Keratinocyte (primary cell): ENCODE measurements at regions not wholly inside any gene's neighbourhood (a gene's known extent, or its start where the extent isn't known, plus 50 kb on each side); places are given as distances from the start of the nearest gene placed in this dataset.

Experiments used
- DNase-seq: peaks from one replicate; pipeline ENCODE4 v3.0.0-alpha.2; 2011; ENCODE audit warnings: low read depth, missing footprints, low spot score
- FAIRE-seq: peaks from 2 replicates; lab custom pipeline; 2011; peaks lifted over from hg19 to GRCh38; lab: Jason Lieb, UNC
- H2AFZ ChIP-seq: 2 replicates; pipeline ENCODE4 v1.6.0; 2012; ENCODE audit warnings: low read length, control low read depth, inconsistent platforms; ENCODE audit not compliant: control insufficient read depth
- H3K27ac ChIP-seq: 2 replicates; pipeline ENCODE4 v1.5.1; 2011; ENCODE audit warnings: low read length; ENCODE audit not compliant: control insufficient read depth, insufficient read depth
- H3K27me3 ChIP-seq: 3 replicates; pipeline ENCODE4 v1.6.0; 2011; ENCODE audit warnings: low read length; ENCODE audit not compliant: control insufficient read depth, insufficient read depth; ENCODE audit errors: extremely low read depth
- H3K36me3 ChIP-seq, 2 experiments: 2 replicates in 1 of 2; 3 replicates in 1 of 2; pipeline ENCODE4 v1.5.1; 2011; ENCODE audit warnings: low read length in 2 of 2, mild to moderate bottlenecking in 1 of 2; ENCODE audit not compliant: control insufficient read depth in 2 of 2, insufficient read depth in 2 of 2; ENCODE audit errors: extremely low read depth in 1 of 2
- H3K4me1 ChIP-seq: 3 replicates; pipeline ENCODE4 v1.5.1; 2011; ENCODE audit warnings: low read length; ENCODE audit not compliant: control insufficient read depth, insufficient read depth; ENCODE audit errors: extremely low read depth
- H3K4me2 ChIP-seq: 3 replicates; pipeline ENCODE4 v1.6.0; 2011; ENCODE audit warnings: low read depth, low read length; ENCODE audit not compliant: control insufficient read depth, insufficient read depth; ENCODE audit errors: extremely low read depth
- H3K4me3 ChIP-seq, 3 experiments: fragments of 200-600 bp in 1 of 3; sonication (generic) in 1 of 3; 2 replicates in 2 of 3; 3 replicates in 1 of 3; pipeline ENCODE4 v1.5.1; 2011 to 2016; ENCODE audit warnings: low read length in 3 of 3, mild to moderate bottlenecking in 3 of 3, control low read depth in 2 of 3, inconsistent platforms in 1 of 3, low read depth in 1 of 3, mixed read lengths in 1 of 3, mixed run types in 1 of 3, moderate library complexity in 1 of 3; ENCODE audit not compliant: control insufficient read depth in 2 of 3, insufficient read depth in 2 of 3; ENCODE audit errors: extremely low read depth in 1 of 3
- H3K79me2 ChIP-seq: 2 replicates; pipeline ENCODE4 v1.6.0; 2012; ENCODE audit warnings: low read length; ENCODE audit not compliant: control insufficient read depth, insufficient read depth
- H3K9ac ChIP-seq: 3 replicates; pipeline ENCODE4 v1.6.0; 2011; ENCODE audit warnings: low read length; ENCODE audit not compliant: control insufficient read depth, insufficient read depth; ENCODE audit errors: extremely low read depth
- H3K9me1 ChIP-seq: 3 replicates; pipeline ENCODE4 v1.6.0; 2011; ENCODE audit warnings: low read length; ENCODE audit not compliant: control insufficient read depth, insufficient read depth; ENCODE audit errors: extremely low read depth
- H3K9me3 ChIP-seq: 2 replicates; pipeline ENCODE4 v1.5.1; 2012; ENCODE audit warnings: low read depth, low read length; ENCODE audit not compliant: control insufficient read depth
- H4K20me1 ChIP-seq: 3 replicates; pipeline ENCODE4 v1.6.0; 2011; ENCODE audit warnings: low read length; ENCODE audit not compliant: control insufficient read depth, insufficient read depth; ENCODE audit errors: extremely low read depth
- EZH2 ChIP-seq: IDR thresholded peaks from one replicate; pipeline ENCODE4 v1.6.1; 2012; ENCODE audit warnings: inconsistent platforms, mild to moderate bottlenecking, low read length, moderate library complexity
- dilution Hi-C: fragments of 300-500 bp; cut with MboI; formaldehyde crosslinking; loops from one replicate; pipeline ENCODE4 v1.7.0; 2020; ENCODE audit warnings: low sequenced_read_pairs; ENCODE audit not compliant: extremely low pct_ligation_motif_present
- TF ChIP-seq, protein P1 (sequence below), 3 experiments: IDR thresholded peaks in 1 of 3; conservative IDR thresholded peaks in 1 of 3; optimal IDR thresholded peaks in 1 of 3; 2 replicates in 2 of 3; 3 replicates in 1 of 3; pipeline versions ENCODE3 to v1.5.1; 2011; ENCODE audit warnings: low read length in 3 of 3, mild to moderate bottlenecking in 3 of 3, moderate library complexity in 2 of 3, control low read depth in 1 of 3, inconsistent platforms in 1 of 3; ENCODE audit not compliant: insufficient read depth in 2 of 3; ENCODE audit errors: extremely low read depth in 1 of 3

DNA sequence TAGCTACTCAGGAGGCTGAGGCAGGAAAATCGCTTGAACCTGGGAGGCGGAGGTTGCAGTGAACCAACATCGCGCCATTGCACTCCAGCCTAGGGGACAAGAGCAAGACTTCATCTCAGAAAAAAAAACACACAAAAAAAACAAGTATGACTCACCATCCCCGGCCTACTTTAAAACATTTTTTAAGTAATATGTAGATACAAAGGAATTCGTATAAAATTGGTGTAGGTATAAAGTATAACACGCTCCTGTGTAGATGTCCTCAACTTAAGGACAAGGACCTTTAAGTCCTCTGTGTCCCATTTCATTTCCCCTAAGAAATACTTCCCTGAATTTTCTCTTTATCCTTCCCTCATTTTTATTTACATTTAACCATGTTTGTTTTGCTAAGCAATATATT is 73.4 kb upstream of the PKN2 start:
- no peak for FAIRE-seq

DNA sequence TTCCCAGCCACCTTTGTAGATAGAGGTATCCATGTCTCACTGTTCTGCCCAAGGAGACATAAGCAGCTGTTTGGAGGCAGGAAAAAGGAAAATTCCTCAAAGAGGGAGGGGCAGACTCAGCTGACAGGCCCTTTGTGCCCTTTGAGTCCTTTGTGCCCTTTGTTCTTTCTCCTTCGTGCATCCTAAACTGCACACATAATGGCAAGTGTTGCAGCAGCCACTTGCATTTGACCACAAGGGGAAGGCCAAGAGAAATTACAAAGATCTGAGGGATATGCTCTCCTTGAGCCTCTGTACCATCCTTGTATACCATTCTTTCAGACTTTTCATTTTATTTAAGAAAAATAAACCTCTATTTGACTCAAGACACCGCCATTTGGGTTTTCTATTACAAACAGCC is 71.8 kb upstream of the PKN2 start:
- no peaks in the 10 kb centered on the region for H3K9me3 ChIP-seq
- no peak overlapping the region for H3K9ac ChIP-seq
- H4K20me1 ChIP-seq: no peaks in the 10 kb centered on the region
- H3K4me1 ChIP-seq: peaks cover 3% of the 10 kb centered on the region
- no peak for DNase-seq
- no peak overlapping the region for H3K4me3 ChIP-seq
- no peaks in the 10 kb centered on the region for H3K79me2 ChIP-seq
- TF ChIP-seq EZH2: no peak
- FAIRE-seq: no peak
- H3K36me3 ChIP-seq: no peaks in the 10 kb centered on the region
- H3K9me1 ChIP-seq: no peaks in the 10 kb centered on the region
- dilution Hi-C loops: no loop called here
- H3K27ac ChIP-seq: no peak overlapping the region
- no peak overlapping the region for H3K4me2 ChIP-seq
- no peaks in the 10 kb centered on the region for H3K27me3 ChIP-seq
- no peak overlapping the region for H2AFZ ChIP-seq

More for the DNA sequence above, 73.4 kb upstream of the PKN2 start:
- Histone ChIP-seq H3K27ac (no peak overlapping the region), H3K36me3 (no peaks in the 10 kb centered on the region), H3K79me2 (no peaks in the 10 kb centered on the region), H3K4me1 (peaks cover 3% of the 10 kb centered on the region), H2AFZ (no peak overlapping the region), H3K9ac (no peak overlapping the region), H3K4me2 (no peak overlapping the region), H3K27me3 (no peaks in the 10 kb centered on the region), H3K4me3 (no peak overlapping the region), H4K20me1 (no peaks in the 10 kb centered on the region), H3K9me3 (no peaks in the 10 kb centered on the region), H3K9me1 (no peaks in the 10 kb centered on the region)
- dilution Hi-C loops: no loop called here
- TF ChIP-seq, protein P1, sequence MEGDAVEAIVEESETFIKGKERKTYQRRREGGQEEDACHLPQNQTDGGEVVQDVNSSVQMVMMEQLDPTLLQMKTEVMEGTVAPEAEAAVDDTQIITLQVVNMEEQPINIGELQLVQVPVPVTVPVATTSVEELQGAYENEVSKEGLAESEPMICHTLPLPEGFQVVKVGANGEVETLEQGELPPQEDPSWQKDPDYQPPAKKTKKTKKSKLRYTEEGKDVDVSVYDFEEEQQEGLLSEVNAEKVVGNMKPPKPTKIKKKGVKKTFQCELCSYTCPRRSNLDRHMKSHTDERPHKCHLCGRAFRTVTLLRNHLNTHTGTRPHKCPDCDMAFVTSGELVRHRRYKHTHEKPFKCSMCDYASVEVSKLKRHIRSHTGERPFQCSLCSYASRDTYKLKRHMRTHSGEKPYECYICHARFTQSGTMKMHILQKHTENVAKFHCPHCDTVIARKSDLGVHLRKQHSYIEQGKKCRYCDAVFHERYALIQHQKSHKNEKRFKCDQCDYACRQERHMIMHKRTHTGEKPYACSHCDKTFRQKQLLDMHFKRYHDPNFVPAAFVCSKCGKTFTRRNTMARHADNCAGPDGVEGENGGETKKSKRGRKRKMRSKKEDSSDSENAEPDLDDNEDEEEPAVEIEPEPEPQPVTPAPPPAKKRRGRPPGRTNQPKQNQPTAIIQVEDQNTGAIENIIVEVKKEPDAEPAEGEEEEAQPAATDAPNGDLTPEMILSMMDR (optimal IDR thresholded peaks at IDR 0.05 in 1 of 3, IDR thresholded peaks at IDR 0.05 in 1 of 3, conservative IDR thresholded peaks at IDR 0.05 in 1 of 3; ENCODE audit: extremely low read depth in 1 of 3, insufficient read depth in 2 of 3, low read length in 3 of 3): no peak
- no peak for TF ChIP-seq EZH2
- DNase-seq: no peak

DNA sequence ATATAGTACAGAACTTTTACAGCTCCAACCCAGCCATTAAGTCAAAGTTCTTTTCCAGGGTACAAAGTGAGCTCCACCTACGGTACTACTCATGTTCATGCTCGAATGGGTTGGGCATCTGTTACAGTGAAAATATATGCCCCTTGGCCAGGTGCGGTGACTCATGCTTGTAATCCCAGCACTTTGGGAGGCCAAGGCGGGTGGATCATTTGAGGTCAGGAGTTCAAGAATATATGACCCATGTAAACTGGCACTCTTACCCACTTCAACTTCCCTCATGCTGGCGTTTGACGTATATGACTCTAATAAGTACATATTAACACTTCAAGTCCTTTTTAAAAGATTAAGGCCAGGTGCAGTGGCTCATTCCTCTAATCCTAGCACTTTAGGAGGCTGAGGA is 71.3 kb upstream of the PKN2 start:
- Histone ChIP-seq H3K4me1 (peaks cover 3% of the 10 kb centered on the region), H3K4me3 (no peak overlapping the region), H3K27me3 (no peaks in the 10 kb centered on the region), H3K4me2 (no peak overlapping the region), H3K27ac (no peak overlapping the region), H3K9ac (no peak overlapping the region), H3K9me1 (no peaks in the 10 kb centered on the region), H4K20me1 (no peaks in the 10 kb centered on the region), H3K36me3 (no peaks in the 10 kb centered on the region), H2AFZ (no peak overlapping the region), H3K79me2 (no peaks in the 10 kb centered on the region), H3K9me3 (no peaks in the 10 kb centered on the region)
- TF ChIP-seq, protein P1 (optimal IDR thresholded peaks at IDR 0.05 in 1 of 3, IDR thresholded peaks at IDR 0.05 in 1 of 3, conservative IDR thresholded peaks at IDR 0.05 in 1 of 3; ENCODE audit: extremely low read depth in 1 of 3, insufficient read depth in 2 of 3, low read length in 3 of 3): no peak
- no peak for TF ChIP-seq EZH2
- dilution Hi-C loops: no loop called here
- peak; percentile 5 for FAIRE-seq
- DNase-seq: no peak
